ENCODE measurements at regions not wholly inside any gene's neighbourhood (a gene's known extent, or its start where the extent isn't known, plus 50 kb on each side); places are given as distances from the start of the nearest gene placed in this dataset.
"Not testable (repeated sequence)": the region's sequence is repeated elsewhere in the genome, so short reads cannot be mapped to it uniquely, and the experiment has no call there.

- Mint-ChIP-seq H3K27me3 (peaks cover 5% of the 10 kb centered on the region), H3K36me3 (no peaks in the 10 kb centered on the region), H3K4me3 (no peak overlapping the region), H3K4me1 (no peaks in the 10 kb centered on the region), H3K9me3 (ENCODE audit: low read depth) (no peaks in the 10 kb centered on the region), H3K27ac (no peak overlapping the region)
- DNase-seq (no peak), ATAC-seq (no peak)
- CTCF ChIA-PET = interaction anchor here (1.0 to 1.3 kb wide), 2 partner anchors 19 to 20 kb away, joined by 3 to 8 read pairs; no protein-coding TSS in a partner anchor
Observed at GRCh38 chr11:64428693-64429092, 69.7 kb downstream of the RPS6KA4 start.

- CTCF ChIA-PET = no interaction called here
- H3K4me1 Mint-ChIP-seq = no peaks in the 10 kb centered on the region
- no peak overlapping the region for H3K4me3 Mint-ChIP-seq
- H3K27ac Mint-ChIP-seq = no peak overlapping the region
- DNase-seq (no peak), ATAC-seq (no peak)
- no peaks in the 10 kb centered on the region for H3K9me3 Mint-ChIP-seq (ENCODE audit: low read depth)
- H3K36me3 Mint-ChIP-seq = no peaks in the 10 kb centered on the region
- H3K27me3 Mint-ChIP-seq = peaks cover 5% of the 10 kb centered on the region
Observed at GRCh38 chr11:64429970-64430369, 71.0 kb downstream of the RPS6KA4 start.

GRCh38 chr11:64430645-64431044, 71.7 kb downstream of the RPS6KA4 start:
- peaks cover 7% of the 10 kb centered on the region for H3K27me3 Mint-ChIP-seq
- H3K27ac Mint-ChIP-seq = no peak overlapping the region
- DNase-seq (no peak), ATAC-seq (no peak)
- no peaks in the 10 kb centered on the region for H3K9me3 Mint-ChIP-seq (ENCODE audit: low read depth)
- H3K4me3 Mint-ChIP-seq = no peak overlapping the region
- H3K4me1 Mint-ChIP-seq = no peaks in the 10 kb centered on the region
- no peaks in the 10 kb centered on the region for H3K36me3 Mint-ChIP-seq
- CTCF ChIA-PET = no interaction called here

- H3K4me1 Mint-ChIP-seq = no peaks in the 10 kb centered on the region
- no peak overlapping the region for H3K4me3 Mint-ChIP-seq
- no peaks in the 10 kb centered on the region for H3K9me3 Mint-ChIP-seq (ENCODE audit: low read depth)
- peaks cover 25% of the 10 kb centered on the region for H3K27me3 Mint-ChIP-seq
- ATAC-seq (no peak), DNase-seq (no peak)
- CTCF ChIA-PET = interaction anchor here (5.3 kb wide), 1 partner anchor 13 kb away, joined by 38 read pairs; no protein-coding TSS in a partner anchor
- no peak overlapping the region for H3K27ac Mint-ChIP-seq
- H3K36me3 Mint-ChIP-seq = no peaks in the 10 kb centered on the region
Observed at GRCh38 chr11:64436000-64436399, 77.0 kb downstream of the RPS6KA4 start.

- no peaks in the 10 kb centered on the region for H3K9me3 Mint-ChIP-seq (ENCODE audit: low read depth)
- no peaks in the 10 kb centered on the region for H3K4me1 Mint-ChIP-seq
- H3K4me3 Mint-ChIP-seq = no peak overlapping the region
- CTCF ChIA-PET = interaction anchor here (5.3 kb wide), 1 partner anchor 12 kb away, joined by 38 read pairs; no protein-coding TSS in a partner anchor
- no peak overlapping the region for H3K27ac Mint-ChIP-seq
- no peaks in the 10 kb centered on the region for H3K36me3 Mint-ChIP-seq
- DNase-seq (no peak), ATAC-seq (no peak)
- peaks cover 28% of the 10 kb centered on the region for H3K27me3 Mint-ChIP-seq
Observed at GRCh38 chr11:64437426-64437825, 78.5 kb downstream of the RPS6KA4 start.

GRCh38 chr11:64438986-64439771, 80.2 kb downstream of the RPS6KA4 start:
- Mint-ChIP-seq H3K4me3 (no peak overlapping the region), H3K36me3 (no peaks in the 10 kb centered on the region), H3K4me1 (no peaks in the 10 kb centered on the region), H3K27ac (no peak overlapping the region), H3K9me3 (ENCODE audit: low read depth) (no peaks in the 10 kb centered on the region), H3K27me3 (peaks cover 28% of the 10 kb centered on the region)
- CTCF ChIA-PET = interaction anchor here (5.3 kb wide), 1 partner anchor 10 kb away, joined by 38 read pairs; no protein-coding TSS in a partner anchor
- ATAC-seq (no peak), DNase-seq (no peak)

- CTCF ChIA-PET = interaction anchor here (5.3 kb wide), 1 partner anchor 9 kb away, joined by 38 read pairs; no protein-coding TSS in a partner anchor
- not testable (repeated sequence) for ATAC-seq; H3K4me3 Mint-ChIP-seq; H3K27ac Mint-ChIP-seq; H3K9me3 Mint-ChIP-seq (ENCODE audit: low read depth); DNase-seq; H3K4me1 Mint-ChIP-seq; H3K36me3 Mint-ChIP-seq
- H3K27me3 Mint-ChIP-seq = peaks cover 30% of the 10 kb centered on the region
Observed at GRCh38 chr11:64439772-64440491, 81.0 kb downstream of the RPS6KA4 start.

- Mint-ChIP-seq H3K4me3 (no peak overlapping the region), H3K27ac (no peak overlapping the region), H3K4me1 (no peaks in the 10 kb centered on the region), H3K36me3 (no peaks in the 10 kb centered on the region), H3K9me3 (ENCODE audit: low read depth) (no peaks in the 10 kb centered on the region), H3K27me3 (peaks cover 24% of the 10 kb centered on the region)
- no peak for DNase-seq
- ATAC-seq = no peak
- CTCF ChIA-PET = no interaction called here
Observed at GRCh38 chr11:64441127-64441526, 82.2 kb downstream of the RPS6KA4 start.

- Mint-ChIP-seq H3K27me3 (peaks cover 18% of the 10 kb centered on the region), H3K4me3 (no peak overlapping the region), H3K27ac (no peak overlapping the region), H3K4me1 (peaks cover 2% of the 10 kb centered on the region), H3K36me3 (no peaks in the 10 kb centered on the region), H3K9me3 (ENCODE audit: low read depth) (no peaks in the 10 kb centered on the region)
- CTCF ChIA-PET = no interaction called here
- DNase-seq = no peak
- no peak for ATAC-seq
Observed at GRCh38 chr11:64443001-64443400, 84.0 kb downstream of the RPS6KA4 start.

- H3K4me3 Mint-ChIP-seq = no peak overlapping the region
- peaks cover 29% of the 10 kb centered on the region for H3K27me3 Mint-ChIP-seq
- H3K9me3 Mint-ChIP-seq (ENCODE audit: low read depth) = no peaks in the 10 kb centered on the region
- ATAC-seq (no peak), DNase-seq (no peak)
- H3K27ac Mint-ChIP-seq = no peak overlapping the region
- H3K36me3 Mint-ChIP-seq = no peaks in the 10 kb centered on the region
- peaks cover 17% of the 10 kb centered on the region for H3K4me1 Mint-ChIP-seq
- CTCF ChIA-PET = interaction anchor here (0.9 to 1.4 kb wide), 3 partner anchors 8 to 244 kb away, joined by 3 to 4 read pairs (median 4); no protein-coding TSS in a partner anchor
Observed at GRCh38 chr11:64444838-64445441, 86.0 kb downstream of the RPS6KA4 start.

- no peak overlapping the region for H3K27ac Mint-ChIP-seq
Observed at GRCh38 chr11:64445651-64446050, 86.7 kb downstream of the RPS6KA4 start.

GRCh38 chr11:64447831-64448598, 89.1 kb downstream of the RPS6KA4 start:
- CTCF ChIA-PET = interaction anchor here (0.6 to 2.9 kb wide), 34 partner anchors 10 to 594 kb away, joined by 3 to 38 read pairs (median 6); partner anchors contain the start of genes MAJIN, PRDX5, RPS6KA4 and TRMT112
- Mint-ChIP-seq H3K4me1 (peaks cover 17% of the 10 kb centered on the region), H3K27ac (no peak overlapping the region), H3K4me3 (no peak overlapping the region), H3K27me3 (peaks cover 34% of the 10 kb centered on the region), H3K36me3 (no peaks in the 10 kb centered on the region), H3K9me3 (ENCODE audit: low read depth) (no peaks in the 10 kb centered on the region)
- DNase-seq (no peak), ATAC-seq (no peak)

More at GRCh38 chr11:64445651-64446050, 86.7 kb downstream of the RPS6KA4 start:
- CTCF ChIA-PET = interaction anchor here (1.0 kb wide), 1 partner anchor 243 kb away, joined by 4 read pairs; no protein-coding TSS in a partner anchor
- Mint-ChIP-seq H3K4me1 (peaks cover 17% of the 10 kb centered on the region), H3K4me3 (no peak overlapping the region), H3K9me3 (ENCODE audit: low read depth) (no peaks in the 10 kb centered on the region), H3K36me3 (no peaks in the 10 kb centered on the region), H3K27me3 (peaks cover 32% of the 10 kb centered on the region)
- DNase-seq (no peak), ATAC-seq (no peak)
